LNCaP clone FGC (cell line): ENCODE measurements at regions not wholly inside any gene's neighbourhood (a gene's known extent, or its start where the extent isn't known, plus 50 kb on each side); places are given as distances from the start of the nearest gene placed in this dataset.

Experiments
- DNase-seq: peaks from one replicate; pipeline ENCODE4 v3.0.0-alpha.2; 2011; ENCODE audit warnings: low read depth
- H3K4me3 ChIP-seq: 2 replicates; pipeline ENCODE4 v1.5.1; 2011; ENCODE audit warnings: mild to moderate bottlenecking, low read depth, low read length, control low read depth
- CTCF ChIP-seq: IDR thresholded peaks from 2 replicates; pipeline ENCODE4 v1.5.1; 2012; ENCODE audit warnings: mild to moderate bottlenecking; ENCODE audit not compliant: control insufficient read depth, insufficient read depth; ENCODE audit errors: extremely low read depth

- no peak overlapping the region for H3K4me3 ChIP-seq
- no peak for DNase-seq
- no peak for TF ChIP-seq CTCF
These were observed 1034.0 kb upstream of the PTPRD start for GRCh38 chr9:11646831-11647230.

- no peak for TF ChIP-seq CTCF
- no peak overlapping the region for H3K4me3 ChIP-seq
- DNase-seq, result no peak
These were observed 1039.3 kb upstream of the TYRP1 start for GRCh38 chr9:11653867-11654266.

- TF ChIP-seq CTCF, result no peak
- DNase-seq, result no peak
- H3K4me3 ChIP-seq, result no peak overlapping the region
These were observed 1029.3 kb upstream of the TYRP1 start for GRCh38 chr9:11663913-11664312.

- no peak for DNase-seq
- no peak overlapping the region for H3K4me3 ChIP-seq
- no peak for TF ChIP-seq CTCF
These were observed 1016.4 kb upstream of the TYRP1 start for GRCh38 chr9:11676821-11677220.

- no peak overlapping the region for H3K4me3 ChIP-seq
- no peak for TF ChIP-seq CTCF
- no peak for DNase-seq
These were observed 1006.5 kb upstream of the TYRP1 start for GRCh38 chr9:11686733-11687132.

- TF ChIP-seq CTCF, result no peak
- H3K4me3 ChIP-seq, result no peak overlapping the region
- DNase-seq, result no peak
These were observed 996.1 kb upstream of the TYRP1 start for GRCh38 chr9:11697126-11697525.

- no peak for TF ChIP-seq CTCF
- DNase-seq, result no peak
- H3K4me3 ChIP-seq, result no peak overlapping the region
These were observed 991.5 kb upstream of the TYRP1 start for GRCh38 chr9:11701706-11702105.
